OCI-LY7 (cell line): ENCODE measurements at regions not wholly inside any gene's neighbourhood (a gene's known extent, or its start where the extent isn't known, plus 50 kb on each side); places are given as distances from the start of the nearest gene placed in this dataset.

Experiments
- CTCF ChIP-seq: fragments of 200-600 bp; sonication (generic); conservative IDR thresholded peaks from 2 replicates; pipeline ENCODE4 v1.5.1; 2014; ENCODE audit warnings: mild to moderate bottlenecking, antibody characterized with exemption, low read length, moderate library complexity, mixed read lengths
- EZH2phosphoT487 ChIP-seq: fragments of 200-600 bp; sonication (generic); IDR thresholded peaks from 2 replicates; pipeline ENCODE4 v1.6.1; 2018; ENCODE audit warnings: low read depth, borderline replicate concordance, mild to moderate bottlenecking, mixed run types, antibody characterized with exemption, low read length, moderate library complexity, mixed read lengths

- TF ChIP-seq EZH2phosphoT487: no peak
- no peak for TF ChIP-seq CTCF
Measured at GRCh38 chr13:72313546-72313945, 413.9 kb downstream of the MZT1 start.
